ENCODE measurements at regions not wholly inside any gene's neighbourhood (a gene's known extent, or its start where the extent isn't known, plus 50 kb on each side); places are given as distances from the start of the nearest gene placed in this dataset.

DNA sequence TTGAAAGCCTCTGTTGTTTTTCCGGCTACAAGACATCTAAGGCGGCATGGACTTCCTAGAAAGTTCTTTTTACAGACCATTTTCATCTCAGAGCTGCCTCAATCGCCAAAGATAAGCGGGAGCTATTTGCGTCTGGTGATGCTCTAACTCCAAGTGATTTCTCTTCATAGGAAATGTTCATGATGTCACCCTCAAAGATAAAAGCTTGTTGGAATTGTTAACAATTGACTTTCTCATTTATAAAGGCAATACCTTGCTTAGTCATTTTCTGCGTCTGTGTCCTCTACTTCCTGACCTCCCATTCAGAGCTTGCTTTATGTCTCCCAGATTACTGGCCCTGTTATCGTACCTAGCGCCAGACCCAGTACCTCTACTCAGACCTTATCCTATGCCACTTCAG lies 259.0 kb upstream of the G2E3 start:
- CTCF ChIA-PET: interaction anchor here (0.6 to 0.9 kb wide), 2 partner anchors 15 to 182 kb away, joined by 3 to 4 read pairs; no protein-coding TSS in a partner anchor
- Histone ChIP-seq H3K9ac (ENCODE audit: control insufficient read depth, insufficient read depth, low read length) (no peak overlapping the region), H3K79me2 (ENCODE audit: control insufficient read depth, insufficient read depth, low read length) (no peaks in the 10 kb centered on the region), H2AFZ (ENCODE audit: control insufficient read depth, low read depth, low read length) (no peak overlapping the region), H4K20me1 (ENCODE audit: control insufficient read depth, insufficient read depth) (no peaks in the 10 kb centered on the region), H3K4me3 (no peak overlapping the region), H3K36me3 (ENCODE audit: control insufficient read depth in 2 of 2, insufficient read depth in 2 of 2, low read length in 1 of 2) (no peaks in the 10 kb centered on the region), H3K27me3 (replicated peaks in 1 of 2; ENCODE audit: control insufficient read depth in 2 of 2, insufficient read depth in 2 of 2, low read length in 1 of 2) (no peaks in the 10 kb centered on the region), H3K27ac (ENCODE audit: control insufficient read depth, insufficient read depth) (no peak overlapping the region), H3K4me2 (ENCODE audit: control insufficient read depth, insufficient read depth) (no peak overlapping the region), H3K4me1 (ENCODE audit: control insufficient read depth, insufficient read depth, low read length) (no peaks in the 10 kb centered on the region), H3K9me3 (replicated peaks; ENCODE audit: control insufficient read depth, insufficient read depth, low read length) (no peaks in the 10 kb centered on the region)
- intact Hi-C loops (cut with micrococcal nuclease; ENCODE audit: unreplicated experiment) (no loop called here), in situ Hi-C loops (cut with MboI) (no loop called here)
- DNase-seq (ENCODE audit: low read depth, low spot score): no peak
- no peak for TF ChIP-seq POLR2A (IDR thresholded peaks at IDR 0.05; ENCODE audit: low read depth, low read length)
- TF ChIP-seq SPI1 (IDR thresholded peaks at IDR 0.05; ENCODE audit: borderline replicate concordance, insufficient read depth, low read depth, low read length): no peak
- TF ChIP-seq ZBTB33 (IDR thresholded peaks at IDR 0.05): no peak
- no peak for TF ChIP-seq GATAD2B (conservative IDR thresholded peaks at IDR 0.05; ENCODE audit: low read depth)
- TF ChIP-seq ESRRA (IDR thresholded peaks at IDR 0.05; ENCODE audit: low read length): no peak
- no peak for TF ChIP-seq NRF1 (conservative IDR thresholded peaks at IDR 0.05; ENCODE audit: low read depth, low read length)
- no peak for TF ChIP-seq BRCA1 (IDR thresholded peaks at IDR 0.05; ENCODE audit: low read depth, low read length)
- no peak for TF ChIP-seq STAT1 (conservative IDR thresholded peaks at IDR 0.05)
- no peak for TF ChIP-seq FOXM1 (IDR thresholded peaks at IDR 0.05; ENCODE audit: low read depth, low read length)
- TF ChIP-seq BCL11A (IDR thresholded peaks at IDR 0.05; ENCODE audit: low read depth, low read length): no peak
- TF ChIP-seq HDAC2 (IDR thresholded peaks at IDR 0.05): no peak
- no peak for TF ChIP-seq BMI1 (IDR thresholded peaks at IDR 0.05; ENCODE audit: borderline replicate concordance)
- no peak for TF ChIP-seq IKZF1 (conservative IDR thresholded peaks at IDR 0.05)
- TF ChIP-seq TCF3 (IDR thresholded peaks at IDR 0.05; ENCODE audit: borderline replicate concordance, insufficient read depth, low read depth, low read length): no peak
- TF ChIP-seq CREM (IDR thresholded peaks at IDR 0.05; ENCODE audit: low read depth): no peak
- no peak for TF ChIP-seq NFXL1 (IDR thresholded peaks at IDR 0.05; ENCODE audit: borderline replicate concordance)
- TF ChIP-seq JUNB (IDR thresholded peaks at IDR 0.05): no peak
- no peak for FAIRE-seq
- WGBS (ENCODE audit: insufficient coverage, insufficient replicate concordance, low lambda C conversion rate, missing lambda C conversion rate): 48% methylated on average over 8 of the region's 8 CpGs
- RAD21 ChIA-PET (ENCODE audit: unreplicated experiment): no interaction called here
- SMC1A ChIA-PET (ENCODE audit: uncharacterized antibody, unreplicated experiment): interaction anchor here (0.9 kb wide), 1 partner anchor 215 kb away, joined by 3 read pairs; no protein-coding TSS in a partner anchor
- no peak for ATAC-seq
- BruUV-seq (replicated peaks): no TSS peak
- POLR2A ChIA-PET: no interaction called here

All from GM12878 (cell line).